Activated CD4-positive, alpha-beta T cell treated with anti-CD3 and anti-CD28 coated beads, Interleukin-2, amount 50 U/mL, for 4 hours (primary cell): ENCODE measurements at regions not wholly inside any gene's neighbourhood (a gene's known extent, or its start where the extent isn't known, plus 50 kb on each side); places are given as distances from the start of the nearest gene placed in this dataset.

Source experiments
- DNase-seq, 2 experiments: peaks; one replicate each; pipeline ENCODE4 v3.0.0-alpha.2; 2020

DNA sequence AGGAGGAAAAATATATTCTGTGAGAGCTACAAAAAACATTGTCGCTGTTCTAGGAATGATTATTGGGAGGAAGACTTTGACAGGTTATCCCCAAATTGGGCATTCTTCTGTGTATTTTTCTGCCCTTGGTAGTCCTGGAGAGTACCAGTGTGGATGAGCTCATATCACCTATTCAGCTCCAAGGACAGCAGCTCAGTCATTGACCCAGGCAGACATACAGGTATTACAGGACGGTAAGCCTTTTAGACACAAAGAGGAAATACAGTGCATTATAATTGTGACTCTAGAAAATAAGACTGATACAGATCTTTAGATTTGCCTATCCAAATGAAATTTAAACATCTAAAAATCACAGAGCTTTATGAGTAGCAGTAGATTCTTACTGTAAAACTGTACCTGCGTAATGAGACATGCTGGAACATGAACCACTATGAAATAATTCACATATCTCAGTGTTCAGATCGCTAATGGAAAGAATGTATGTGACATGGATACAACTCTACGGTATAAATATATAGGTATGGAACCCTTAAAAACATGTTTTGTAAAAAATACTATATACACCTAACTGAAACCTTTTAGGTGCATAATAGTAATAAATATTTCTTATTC, 56.0 kb downstream of the PLK2 start:
- DNase-seq = no peak

DNA sequence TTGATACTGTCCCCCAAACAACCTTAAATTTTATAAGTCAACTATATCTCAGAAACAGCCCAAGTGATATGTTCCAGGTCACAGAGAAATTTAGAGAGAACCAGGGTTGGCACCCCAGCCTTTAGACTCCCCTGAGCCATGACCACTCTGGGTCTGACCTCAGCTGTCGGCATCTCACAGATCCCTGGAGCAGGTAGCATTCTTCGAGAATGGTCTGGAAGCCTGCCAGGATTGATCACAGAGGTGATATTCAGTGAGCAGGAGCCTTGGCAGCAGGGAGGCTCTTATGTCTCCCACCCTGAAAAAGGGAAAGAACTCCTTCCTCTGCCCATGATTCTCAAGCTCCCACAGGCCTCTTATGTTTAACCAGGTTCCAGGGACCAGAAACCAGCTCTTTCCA, 58.2 kb downstream of the PLK2 start:
- DNase-seq = no peak

DNA sequence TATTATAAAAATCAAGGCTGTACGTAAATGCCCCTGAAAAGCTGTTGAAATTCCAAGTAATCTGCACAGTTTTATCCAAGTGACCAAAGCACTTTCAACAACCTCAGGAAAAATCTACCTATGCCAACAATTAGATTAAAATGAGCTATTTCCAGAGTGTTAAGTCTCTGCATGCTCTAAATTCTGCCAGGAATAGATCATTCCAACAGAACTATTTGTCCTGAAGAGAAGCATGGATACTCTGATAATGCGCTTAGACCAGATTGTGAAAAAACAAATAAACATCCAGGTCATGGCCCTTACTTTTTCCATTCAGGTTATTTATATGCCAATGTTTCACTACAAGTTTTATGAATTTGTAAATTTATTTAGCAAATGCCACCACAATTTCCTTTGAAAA, 59.1 kb downstream of the PLK2 start:
- DNase-seq = no peak

DNA sequence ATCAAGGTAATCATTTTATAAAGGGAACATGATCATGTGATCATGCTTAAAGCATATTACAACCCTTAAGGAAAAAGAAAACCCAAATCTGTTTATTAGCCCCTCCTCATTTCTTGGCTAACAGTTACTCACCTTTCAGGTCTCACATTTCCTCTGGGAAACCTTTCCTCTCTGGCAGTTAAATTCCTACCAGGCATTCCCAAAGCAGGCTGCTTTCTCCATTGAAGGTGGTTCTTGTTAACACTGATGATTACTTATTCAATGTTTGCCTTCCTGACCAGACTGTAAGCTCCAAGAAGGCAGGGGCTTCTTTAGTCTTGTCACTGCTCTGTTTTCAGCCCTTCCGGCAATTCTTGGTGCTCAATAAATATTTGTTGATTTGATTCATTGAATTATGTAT, 59.9 kb downstream of the PLK2 start:
- DNase-seq = no peak

- no peak for DNase-seq
Measured at GRCh38 chr5:58394339-58394738, 65.5 kb downstream of the PLK2 start.

GRCh38 chr5:58393716-58394115, 66.2 kb downstream of the PLK2 start:
- DNase-seq = no peak

GRCh38 chr5:58392496-58392895, 67.4 kb downstream of the PLK2 start:
- DNase-seq = no peak

- DNase-seq = no peak
Measured at GRCh38 chr5:58383448-58383847, 76.4 kb downstream of the PLK2 start.

GRCh38 chr5:58382131-58382534, 77.8 kb downstream of the PLK2 start:
- no peak for DNase-seq

DNA sequence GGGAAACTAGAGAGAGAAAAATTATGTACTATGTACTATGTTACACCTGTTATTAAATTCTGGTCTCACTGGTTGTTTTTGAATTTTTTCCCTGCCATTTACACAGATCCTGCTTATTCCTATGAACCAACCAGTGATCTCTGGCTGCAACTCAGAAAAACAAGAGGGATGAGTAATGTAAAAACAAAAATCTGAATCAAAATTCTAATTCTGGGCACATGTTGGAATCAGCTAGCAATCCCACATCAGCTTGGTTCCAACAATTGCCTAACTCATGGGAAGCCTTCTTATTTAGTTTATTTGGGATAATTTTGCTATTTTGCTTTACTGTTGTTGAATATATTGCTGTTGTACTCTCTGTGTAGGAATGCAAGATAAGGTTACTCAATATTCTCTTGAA, 78.3 kb downstream of the PLK2 start:
- DNase-seq = no peak

DNA sequence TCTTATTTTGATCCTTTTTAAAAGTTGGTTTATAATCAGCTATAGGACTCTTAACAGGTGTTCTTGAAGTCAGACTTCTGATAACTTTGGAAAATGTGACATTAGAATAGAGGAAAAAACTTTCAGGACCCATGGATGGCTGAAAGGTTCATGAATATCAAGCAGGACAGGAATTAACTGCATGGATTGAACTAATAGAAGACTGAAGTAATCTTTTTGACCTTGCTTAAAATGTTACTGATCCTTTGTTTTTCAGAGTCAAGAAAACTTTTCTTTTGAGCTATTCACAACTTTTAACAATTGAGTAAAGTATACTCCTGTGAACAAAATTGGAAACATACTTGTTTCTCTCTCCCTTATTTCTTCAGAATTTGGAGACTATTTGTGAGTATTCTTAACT, 79.2 kb downstream of the PLK2 start:
- DNase-seq = no peak

DNA sequence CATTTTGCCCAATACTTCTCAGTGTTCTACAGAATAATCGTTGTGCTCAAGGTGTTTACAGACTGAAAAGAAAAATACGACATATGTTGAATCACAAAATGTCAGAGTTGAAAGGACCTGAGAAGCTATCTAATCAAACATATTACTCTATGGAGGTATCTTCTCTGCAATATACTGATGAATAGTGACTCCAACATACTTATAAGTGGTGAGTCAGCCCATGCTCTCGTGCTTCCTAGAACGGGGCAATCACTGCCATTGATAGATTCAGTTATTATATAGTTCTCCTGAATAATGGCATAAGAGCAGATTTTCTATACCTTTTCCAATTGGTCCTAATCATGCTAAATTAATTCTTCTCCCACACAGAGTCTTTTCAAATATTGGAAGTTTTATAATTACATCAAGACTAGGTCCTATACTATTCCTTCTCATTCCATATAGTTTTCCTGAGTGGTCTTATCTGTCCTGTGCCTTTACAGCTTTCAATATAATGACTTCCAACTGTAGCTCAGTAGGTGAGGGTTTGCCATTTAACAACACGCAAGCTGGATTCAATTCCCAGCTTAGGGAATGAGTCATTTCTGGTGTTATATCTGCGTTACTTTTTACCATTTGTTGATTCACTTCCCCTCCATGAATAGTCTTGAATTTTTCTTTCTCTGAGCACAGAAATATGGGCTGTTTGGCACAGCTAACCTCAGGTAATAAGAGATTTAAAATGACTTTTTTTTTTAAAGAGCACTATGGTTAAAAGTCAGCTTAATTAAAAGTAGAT, 81.1 kb downstream of the PLK2 start:
- DNase-seq = no peak

GRCh38 chr5:58370606-58371005, 89.3 kb downstream of the PLK2 start:
- DNase-seq = no peak

DNA sequence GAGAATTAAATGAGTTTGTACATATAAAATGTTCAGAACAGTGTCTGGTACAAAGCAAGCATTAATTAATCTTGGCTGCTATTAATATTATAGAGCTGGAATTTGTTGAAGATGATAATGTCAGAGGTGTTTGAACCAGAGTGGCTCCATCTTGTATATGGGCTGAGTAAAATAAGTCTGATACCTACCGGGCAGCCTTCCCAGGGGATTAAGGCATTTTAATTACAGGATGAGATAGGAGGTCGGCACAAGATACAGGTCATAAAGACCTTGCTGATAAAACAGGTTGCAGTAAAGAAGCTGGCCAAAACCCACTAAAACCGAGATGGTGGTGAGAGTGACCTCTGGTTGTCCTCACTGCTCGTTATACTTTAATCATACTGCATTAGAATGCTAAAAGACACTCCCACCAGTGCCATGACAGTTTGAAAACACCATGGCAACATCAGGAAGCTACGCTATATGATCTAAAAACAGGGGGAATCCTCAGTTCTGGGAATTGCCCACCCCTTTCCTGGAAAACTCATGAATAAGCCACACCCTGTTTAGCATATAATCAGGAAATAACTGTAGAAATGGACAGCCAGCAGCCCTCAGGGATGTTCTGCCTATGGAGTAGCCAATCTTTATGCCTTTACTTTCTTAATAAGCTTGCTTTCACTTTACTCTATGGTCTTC, 90.2 kb downstream of the PLK2 start:
- no peak for DNase-seq

GRCh38 chr5:58366461-58366860, 93.4 kb downstream of the PLK2 start:
- DNase-seq = no peak

DNA sequence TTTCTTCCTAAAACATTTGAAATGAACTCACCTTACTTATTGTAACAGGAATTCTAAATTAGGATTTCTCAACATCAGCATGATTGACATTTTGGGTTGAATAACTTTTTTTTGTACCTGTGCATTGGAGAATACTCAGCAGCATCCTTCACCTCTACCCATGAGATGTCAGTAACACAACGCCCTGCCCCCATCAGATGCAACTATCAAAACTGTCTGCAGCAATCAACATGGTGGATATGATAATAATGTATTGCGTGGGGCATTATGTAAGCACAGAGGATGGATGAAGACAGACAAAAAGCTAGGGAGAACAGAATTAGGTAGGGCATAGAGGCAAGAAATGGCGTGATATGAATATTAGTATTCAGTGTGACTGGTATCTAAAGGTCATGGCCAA, 94.1 kb downstream of the PLK2 start:
- no peak for DNase-seq

- DNase-seq = no peak
Measured at GRCh38 chr5:58363461-58364249, 96.2 kb downstream of the PLK2 start.

GRCh38 chr5:58362135-58362534, 97.8 kb downstream of the PLK2 start:
- no peak for DNase-seq

DNA sequence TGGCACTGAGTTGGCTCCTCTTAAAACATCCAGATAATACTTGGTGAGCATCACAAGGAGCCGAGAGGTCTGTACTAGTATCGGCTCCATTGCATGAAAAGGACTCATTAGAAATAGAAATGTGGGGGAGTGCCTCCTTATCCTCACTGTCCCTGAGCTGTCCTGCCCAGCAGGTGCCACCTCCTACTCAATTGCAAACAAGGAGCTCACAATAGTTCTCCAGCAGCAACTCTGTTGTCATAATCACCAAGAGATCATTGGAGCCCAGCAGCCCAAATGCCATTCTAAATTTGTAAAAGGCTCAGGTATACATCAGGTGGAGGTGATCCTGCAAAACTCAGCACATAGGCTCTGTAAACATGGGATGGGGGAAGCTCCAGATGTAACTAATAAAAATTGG, 99.1 kb downstream of the PLK2 start:
- no peak for DNase-seq

GRCh38 chr5:58359981-58360380, 99.9 kb downstream of the PLK2 start:
- DNase-seq = no peak

DNA sequence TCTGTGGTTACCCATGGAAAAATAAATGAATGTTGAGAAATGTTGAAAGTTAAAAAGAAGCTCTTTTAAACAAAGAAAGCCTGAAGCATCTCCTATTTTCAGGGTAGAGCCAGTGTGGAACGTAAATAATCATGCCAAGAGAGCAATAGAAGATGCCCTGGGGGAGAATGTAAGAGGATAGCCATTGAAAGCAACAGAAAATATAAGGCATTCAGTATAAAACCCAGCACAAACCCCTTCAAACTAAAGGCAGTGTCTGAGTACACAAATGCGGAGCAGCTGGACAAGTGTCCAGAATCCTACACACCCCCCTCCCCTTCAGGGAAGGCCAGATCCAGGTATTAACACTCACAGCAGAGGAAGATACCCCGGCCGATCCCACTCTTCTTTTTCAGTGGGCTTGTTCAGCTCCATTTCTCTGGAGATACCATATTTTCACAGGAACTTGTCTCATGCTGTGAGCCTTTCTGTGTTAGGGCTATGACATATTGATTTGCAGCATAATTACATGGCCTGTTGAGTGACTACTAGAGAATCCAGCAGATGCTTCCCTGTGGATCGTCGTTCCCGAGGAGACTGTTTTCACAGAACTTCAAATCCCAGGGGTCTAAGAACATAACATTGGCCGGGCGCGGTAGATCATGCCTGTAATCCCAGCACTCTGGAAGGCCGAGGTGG, 101.2 kb downstream of the PLK2 start:
- DNase-seq = no peak

- DNase-seq = no peak
Measured at GRCh38 chr5:58357799-58358500, 101.9 kb downstream of the PLK2 start.
